ENCODE measurements at regions not wholly inside any gene's neighbourhood (a gene's known extent, or its start where the extent isn't known, plus 50 kb on each side); places are given as distances from the start of the nearest gene placed in this dataset.

- Histone ChIP-seq H2BK5ac (ENCODE audit: low read depth, low read length) (no peak overlapping the region), H3K36me3 (ENCODE audit: control insufficient read depth in 2 of 4, insufficient read depth in 4 of 4, low read length in 3 of 4) (no peaks in the 10 kb centered on the region), H3K4ac (replicated peaks; ENCODE audit: insufficient read length, low read depth, low read length) (no peak overlapping the region), H4K91ac (replicated peaks; ENCODE audit: insufficient read length, low read length) (no peak overlapping the region), H2AK5ac (ENCODE audit: low read depth, low read length) (no peak overlapping the region), H2BK12ac (ENCODE audit: low read depth, low read length) (no peak overlapping the region), H4K8ac (ENCODE audit: extremely low read depth, insufficient read depth, low read length) (no peak overlapping the region), H2BK20ac (ENCODE audit: low read length) (no peak overlapping the region), H3K56ac (replicated peaks; ENCODE audit: insufficient read length, low read depth, low read length) (no peak overlapping the region), H3K9ac (replicated peaks in 1 of 4; ENCODE audit: extremely low read depth in 1 of 4, low read depth in 3 of 4, low read length in 3 of 4) (no peak overlapping the region), H3K9me3 (ENCODE audit: insufficient read depth in 2 of 2, low read depth in 1 of 2, low read length in 1 of 2) (no peaks in the 10 kb centered on the region), H4K5ac (ENCODE audit: insufficient read length, low read depth, low read length) (no peak overlapping the region), H3K27me3 (replicated peaks in 1 of 4; ENCODE audit: control insufficient read depth in 3 of 4, extremely low read depth in 1 of 4, insufficient read depth in 3 of 4, low read length in 3 of 4) (no peaks in the 10 kb centered on the region), H3K14ac (ENCODE audit: insufficient read length) (no peak overlapping the region), H3K4me1 (replicated peaks in 1 of 4; ENCODE audit: control insufficient read depth in 3 of 4, insufficient read depth in 4 of 4, low read length in 3 of 4) (peaks cover 0 to 6% (median 0%) of the 10 kb centered on the region in 4 experiments; a peak in 3 of 7 replicates), H3K79me2 (ENCODE audit: control insufficient read depth in 1 of 2, insufficient read depth in 2 of 2, low read length in 2 of 2) (no peaks in the 10 kb centered on the region), H2BK120ac (replicated peaks; ENCODE audit: low read depth, low read length) (no peak overlapping the region), H2AFZ (ENCODE audit: low read length) (no peak overlapping the region), H3K4me2 (ENCODE audit: insufficient read depth in 1 of 2, low read depth in 2 of 2, low read length in 2 of 2) (no peak overlapping the region), H3K27ac (ENCODE audit: low read depth, low read length) (no peak overlapping the region), H3K23me2 (ENCODE audit: low read depth, low read length) (no peaks in the 10 kb centered on the region), H3K79me1 (ENCODE audit: low read depth, low read length) (no peaks in the 10 kb centered on the region), H2BK15ac (ENCODE audit: low read length) (no peak overlapping the region), H3K23ac (ENCODE audit: insufficient read length) (no peak overlapping the region), H4K20me1 (replicated peaks in 1 of 2; ENCODE audit: control insufficient read depth in 1 of 2, insufficient read depth in 2 of 2, low read length in 2 of 2) (no peaks in the 10 kb centered on the region), H3K4me3 (ENCODE audit: extremely low read depth in 1 of 4, insufficient read depth in 2 of 4, low read depth in 3 of 4, low read length in 4 of 4) (no peak overlapping the region), H3K18ac (ENCODE audit: extremely low read depth, low read length) (no peak overlapping the region)
- FAIRE-seq (no peak), DNase-seq (ENCODE audit: low read depth in 1 of 2, low spot score in 2 of 2) (no peak)
- CTCF ChIA-PET (ENCODE audit: partially characterized antibody): no interaction called here
- POLR2A ChIA-PET (ENCODE audit: partially characterized antibody): no interaction called here
- WGBS, 2 experiments (ENCODE audit: extremely low coverage in 1 of 2, insufficient coverage in 1 of 2, insufficient read length in 1 of 2, insufficient replicate concordance in 2 of 2, low coverage in 1 of 2, low lambda C conversion rate in 2 of 2, missing lambda C conversion rate in 1 of 2): 90% methylated on average over 2 of the region's 2 CpGs; no CpG with 5 or more reads in 1 of the 2 experiments
- no peak for TF ChIP-seq CHD1 (IDR thresholded peaks at IDR 0.05; ENCODE audit: low read depth, low read length)
- TF ChIP-seq HDAC6 (IDR thresholded peaks at IDR 0.05; ENCODE audit: low read depth, low read length): no peak
- TF ChIP-seq CTBP2 (IDR thresholded peaks at IDR 0.05; ENCODE audit: borderline replicate concordance, insufficient read depth, insufficient read length, low read length): no peak
These were observed 1108.7 kb upstream of the TMEFF2 start for GRCh38 chr2:193303464-193303863.
